ENCODE measurements at regions not wholly inside any gene's neighbourhood (a gene's known extent, or its start where the extent isn't known, plus 50 kb on each side); places are given as distances from the start of the nearest gene placed in this dataset.

DNA sequence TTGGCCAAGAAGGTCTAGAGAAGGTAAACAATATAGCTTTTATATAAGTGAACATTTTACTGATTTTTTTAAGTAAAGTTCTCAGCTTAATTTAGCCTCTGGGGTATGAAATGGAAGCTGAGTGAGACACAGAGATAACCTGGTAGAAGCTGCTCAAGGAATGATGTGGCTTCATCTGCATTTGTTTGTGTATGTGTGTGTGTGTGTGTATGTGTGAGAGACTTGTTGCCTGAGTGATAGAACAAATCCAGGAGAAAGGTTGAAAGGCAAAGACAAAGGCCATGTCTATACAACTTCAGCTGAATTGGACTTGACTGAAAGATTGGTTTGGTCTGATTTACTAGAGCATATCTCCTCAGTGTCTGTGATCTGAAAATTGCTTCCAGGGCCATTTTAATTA is 63.6 kb downstream of the PCDH7 start:
- no peak for DNase-seq (ENCODE audit: low read depth in 2 of 2)

DNA sequence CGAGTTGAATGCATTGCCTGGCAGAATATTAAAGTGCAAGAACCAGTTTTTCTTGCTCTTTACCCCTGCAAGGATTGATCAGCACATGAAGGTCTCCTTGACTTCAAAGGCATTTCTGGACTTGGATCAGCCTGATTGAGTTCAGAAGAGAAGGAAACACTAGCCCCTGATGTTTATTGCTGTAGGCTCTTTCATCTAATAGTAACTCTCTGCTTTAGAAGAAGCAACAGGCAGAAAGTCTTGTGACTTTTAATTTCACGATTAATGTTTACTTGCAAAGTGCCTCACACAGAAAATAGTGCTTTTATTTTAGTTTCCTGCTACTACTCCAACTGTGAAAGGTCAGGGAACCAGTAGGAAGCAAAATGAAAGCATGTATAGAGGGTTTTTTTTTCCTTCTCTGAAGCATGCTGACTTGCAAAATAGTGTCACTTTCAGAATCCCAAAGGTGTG is 69.1 kb downstream of the PCDH7 start:
- no peak for DNase-seq (ENCODE audit: low read depth in 2 of 2)

DNA sequence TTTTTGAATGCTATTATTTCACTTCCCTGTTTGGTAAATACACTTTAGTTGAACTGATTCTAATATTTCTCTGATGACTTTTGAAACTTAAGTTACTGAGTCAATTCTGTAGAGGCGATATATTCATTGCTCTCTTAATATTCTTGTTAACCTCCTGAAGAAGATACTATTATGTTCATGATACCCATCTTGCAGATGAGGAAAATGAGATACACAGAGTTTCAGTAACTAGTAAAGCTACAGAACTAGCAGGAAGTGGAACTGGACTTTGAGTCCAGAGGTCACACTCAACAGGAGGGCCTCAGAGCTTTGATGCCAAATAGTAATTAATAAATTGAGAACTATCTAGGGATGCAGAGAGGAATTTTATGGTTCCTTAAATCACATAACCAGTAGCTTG is 70.0 kb downstream of the PCDH7 start:
- no peak for DNase-seq (ENCODE audit: low read depth in 2 of 2)

DNA sequence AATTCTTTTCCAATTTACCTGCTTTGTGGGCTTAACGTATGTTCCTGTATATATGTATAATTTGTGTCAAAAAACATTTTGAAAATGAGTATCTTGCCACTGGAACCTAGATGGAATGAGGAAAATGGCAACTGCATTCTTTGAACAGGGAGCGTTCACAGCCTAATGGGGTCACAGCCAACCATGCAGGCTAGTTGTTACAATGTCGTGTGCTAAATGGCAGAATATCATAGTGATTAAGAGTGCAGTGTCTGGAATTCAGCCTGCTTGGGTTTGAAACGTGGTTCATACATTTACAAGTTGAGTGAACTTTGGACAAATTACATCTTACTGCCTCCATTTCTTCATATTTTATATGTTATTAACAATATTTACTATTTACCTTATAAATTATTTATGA is 70.8 kb downstream of the PCDH7 start:
- DNase-seq (ENCODE audit: low read depth in 2 of 2): no peak

DNA sequence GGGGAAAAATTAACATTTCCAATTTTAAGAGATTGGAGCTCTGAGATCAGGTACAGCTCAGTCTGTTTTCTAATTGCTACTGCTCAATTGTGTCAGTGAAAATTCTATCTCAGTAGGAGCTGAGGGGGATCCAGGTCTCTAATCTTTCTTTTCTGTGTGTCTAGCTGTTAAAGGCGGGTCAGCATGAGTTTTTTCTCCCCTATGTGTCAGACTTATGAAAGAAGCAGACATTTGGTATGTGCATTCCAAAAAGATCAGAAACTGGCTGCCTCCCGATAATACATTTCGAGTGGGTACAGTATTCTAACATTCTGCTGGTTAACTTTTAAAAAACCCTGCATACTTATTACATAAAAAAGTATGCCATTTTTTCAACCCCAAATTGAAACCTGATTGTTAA is 72.4 kb downstream of the PCDH7 start:
- no peak for DNase-seq (ENCODE audit: low read depth in 2 of 2)

DNA sequence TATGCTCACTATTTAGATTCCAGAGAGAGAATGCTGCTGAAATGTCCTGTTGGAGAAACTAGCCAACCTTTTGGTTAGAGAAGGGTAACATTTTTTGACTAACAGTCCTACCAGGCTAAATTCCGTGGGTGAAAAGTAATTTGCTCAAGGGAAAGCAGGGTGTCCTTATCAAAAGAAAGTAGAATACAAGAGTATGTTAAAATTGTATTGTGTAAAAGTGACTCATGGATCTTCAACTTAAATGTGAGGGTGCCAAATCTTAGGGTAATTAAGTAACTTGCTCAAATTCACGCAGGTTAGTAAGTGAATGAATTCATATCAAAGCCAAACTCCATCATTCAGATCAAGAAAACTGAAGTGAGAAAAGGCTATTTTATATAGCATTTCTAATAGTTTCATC is 81.7 kb downstream of the PCDH7 start:
- no peak for DNase-seq (ENCODE audit: low read depth in 2 of 2)

DNA sequence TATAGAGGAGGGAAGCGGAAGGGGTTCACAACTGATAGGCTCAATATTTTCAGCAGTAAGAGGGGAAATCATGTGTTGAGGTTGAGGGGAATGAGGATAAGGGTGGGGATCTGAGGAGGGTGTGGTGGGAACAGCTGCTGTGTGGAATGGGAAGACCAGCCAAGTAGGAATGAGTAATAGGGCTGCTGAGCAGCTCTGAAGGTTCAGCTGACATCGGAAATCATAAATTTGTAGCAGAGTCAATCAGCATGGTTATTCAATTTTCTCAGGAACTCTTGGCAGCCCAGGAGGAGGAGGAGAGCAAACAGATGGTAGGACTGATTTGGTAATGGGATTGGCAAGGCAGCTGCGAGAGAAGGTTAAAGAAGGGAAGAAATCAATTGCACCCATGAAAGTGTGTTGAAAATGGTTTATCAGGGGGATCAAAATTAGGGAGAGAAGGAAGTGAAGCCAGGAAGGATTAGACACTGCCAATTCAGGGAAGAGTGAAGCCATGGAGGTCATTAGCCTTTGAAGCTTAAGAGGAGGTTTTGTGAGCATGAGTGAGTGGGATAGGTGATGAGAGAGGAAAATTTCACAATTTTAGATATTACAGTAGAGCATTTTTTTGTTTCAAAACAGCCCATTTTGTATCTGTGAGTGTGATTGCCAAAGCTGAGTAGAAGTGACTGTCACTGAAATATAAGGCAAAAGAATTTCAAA is 82.6 kb downstream of the PCDH7 start:
- no peak for DNase-seq (ENCODE audit: low read depth in 2 of 2)

DNA sequence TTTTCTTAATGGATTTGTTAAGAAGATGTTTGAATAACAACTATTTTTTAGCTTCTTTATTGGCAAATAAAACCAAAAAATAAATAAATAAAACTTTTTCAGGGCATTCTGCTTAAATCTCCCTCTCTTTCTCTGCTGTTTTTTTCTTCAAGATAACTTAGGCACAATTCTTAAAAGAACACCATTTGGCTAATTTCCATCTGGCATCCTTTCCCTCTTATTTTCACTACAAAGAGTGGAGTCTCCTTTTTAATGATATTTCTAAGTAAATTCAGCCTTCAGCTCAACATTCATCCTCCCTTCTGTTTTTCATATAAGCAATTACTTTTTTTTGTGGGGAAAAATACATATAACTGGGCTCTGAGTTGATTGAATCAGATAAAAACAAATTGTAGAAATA is 88.1 kb downstream of the PCDH7 start:
- DNase-seq (ENCODE audit: low read depth in 2 of 2): no peak

DNA sequence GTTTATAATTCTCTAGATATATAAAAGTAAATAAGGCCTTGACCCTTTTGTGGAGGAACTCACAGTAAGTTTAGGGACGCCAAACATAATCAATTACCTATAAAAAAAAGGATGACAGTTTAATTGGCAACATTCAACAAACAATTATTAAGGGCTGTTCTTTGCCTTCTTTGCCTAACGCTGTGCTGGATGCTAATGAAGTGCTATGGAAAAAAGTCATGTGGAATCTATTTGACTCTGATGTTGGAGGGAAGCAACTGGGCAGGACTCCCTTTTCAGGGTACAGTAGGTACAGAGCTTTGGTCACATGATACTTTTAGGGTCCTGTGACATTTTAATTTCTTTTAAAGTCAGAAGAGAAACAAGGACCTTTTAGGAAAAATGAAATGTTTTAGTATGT is 91.1 kb downstream of the PCDH7 start:
- no peak for DNase-seq (ENCODE audit: low read depth in 2 of 2)

DNA sequence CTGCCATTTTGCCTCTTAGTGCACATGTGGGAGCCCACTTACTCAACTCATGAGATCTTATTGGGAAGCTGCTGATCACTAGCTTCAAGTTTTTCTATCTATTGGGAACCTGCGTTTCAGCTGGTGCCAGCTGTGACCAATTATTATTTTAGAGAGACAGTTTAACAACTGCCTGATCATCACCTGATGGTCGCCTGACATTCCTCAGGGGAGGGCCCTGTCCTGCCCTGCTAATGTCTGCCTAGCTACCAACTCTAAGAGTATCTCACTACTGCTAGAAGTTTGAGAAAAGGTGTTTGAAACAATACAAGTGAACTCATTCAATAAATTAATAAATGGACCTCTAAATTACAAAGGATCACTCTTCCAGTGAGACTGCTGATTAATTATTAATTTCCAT is 95.5 kb downstream of the PCDH7 start:
- DNase-seq (ENCODE audit: low read depth in 2 of 2): no peak

DNA sequence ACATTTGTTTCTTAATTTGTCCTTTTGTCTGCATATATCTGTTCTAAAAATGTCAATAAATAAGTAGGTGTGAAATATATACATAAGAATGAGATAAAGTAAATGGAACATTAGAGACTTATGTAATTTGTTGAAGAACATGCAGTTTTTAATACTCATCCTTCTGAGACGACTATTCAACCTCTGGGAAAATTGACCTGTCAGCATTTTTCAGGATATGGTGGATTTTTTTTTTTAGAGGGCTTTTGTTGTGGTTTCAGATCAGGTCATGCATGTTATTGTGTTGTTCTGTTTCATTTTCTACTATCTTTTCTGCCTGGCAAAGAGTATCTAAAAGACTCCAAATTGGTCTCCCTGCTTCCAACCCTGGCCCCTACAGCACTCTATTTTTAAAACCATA is 97.3 kb downstream of the PCDH7 start:
- no peak for DNase-seq (ENCODE audit: low read depth in 2 of 2)

DNA sequence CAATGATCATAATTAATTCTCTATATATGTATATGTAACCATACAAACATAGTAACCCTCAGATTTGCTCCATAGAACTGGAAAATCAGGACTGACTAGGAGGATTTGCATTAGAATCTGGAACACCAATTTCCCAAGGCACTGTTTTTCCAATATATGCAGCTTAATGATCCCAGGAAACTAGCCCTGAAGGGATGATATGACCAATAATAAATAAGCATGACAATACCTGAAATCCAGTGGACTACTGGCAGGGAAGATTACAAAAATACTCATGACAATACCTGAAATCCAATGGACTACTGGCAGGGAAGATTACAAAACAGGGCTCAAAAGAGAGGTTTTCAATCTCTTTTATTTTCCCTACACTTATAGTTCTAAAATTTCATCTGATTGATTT is 98.4 kb downstream of the PCDH7 start:
- no peak for DNase-seq (ENCODE audit: low read depth in 2 of 2)

DNA sequence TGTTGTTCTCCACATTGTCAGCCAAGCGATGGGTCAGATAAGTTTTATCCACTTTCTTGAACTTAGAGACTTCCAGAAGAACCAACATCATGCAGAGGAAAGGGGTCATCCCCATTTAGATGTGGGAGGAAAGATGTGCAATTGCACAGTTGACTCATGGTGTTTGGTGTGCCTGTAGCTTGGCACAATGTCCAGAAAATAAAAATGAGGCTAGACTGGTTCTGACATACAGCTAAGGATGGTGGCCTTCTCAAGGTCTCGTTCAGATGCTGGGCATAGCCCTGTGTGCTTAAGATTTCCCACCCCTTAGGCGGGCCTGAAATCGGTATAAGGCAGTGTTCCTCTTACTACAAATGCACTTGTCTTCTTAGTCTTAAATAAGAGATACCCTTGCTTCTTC is 101.1 kb downstream of the PCDH7 start:
- no peak for DNase-seq (ENCODE audit: low read depth in 2 of 2)

DNA sequence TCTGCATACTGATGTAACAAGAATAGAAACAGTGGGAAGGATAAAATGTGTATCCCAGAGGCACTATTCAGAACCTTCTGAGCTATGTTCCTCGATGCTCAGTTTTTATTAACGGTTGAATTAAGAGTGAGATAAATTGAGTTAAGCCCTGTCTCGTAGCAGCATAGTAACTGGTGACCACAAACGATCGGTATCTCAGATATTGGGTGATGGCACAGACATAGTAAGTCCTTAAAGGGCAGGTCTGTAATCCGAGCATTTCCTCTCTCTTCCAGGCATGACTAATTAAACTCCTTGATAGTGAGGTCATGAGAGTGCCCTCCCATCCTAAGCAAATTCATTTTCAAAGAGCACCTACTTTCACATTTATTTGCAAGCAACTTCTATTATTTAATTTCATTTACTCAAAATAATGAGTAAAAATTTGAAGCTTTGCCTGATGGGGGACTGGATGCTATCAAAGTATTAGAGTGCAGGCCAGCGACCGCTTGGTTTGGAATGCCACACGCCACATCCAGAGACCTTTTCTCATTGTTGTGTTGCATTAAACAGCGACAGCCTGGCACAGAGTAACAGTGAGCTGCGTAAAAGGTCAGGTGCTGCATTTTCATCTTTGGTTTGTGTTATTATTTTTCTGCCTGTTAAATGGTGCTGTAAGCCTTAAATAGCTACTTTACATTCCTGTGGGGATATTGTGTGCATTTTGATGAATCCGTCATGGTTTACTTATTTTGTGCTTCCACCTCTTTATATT is 101.9 kb downstream of the PCDH7 start:
- no peak for DNase-seq (ENCODE audit: low read depth in 2 of 2)

DNA sequence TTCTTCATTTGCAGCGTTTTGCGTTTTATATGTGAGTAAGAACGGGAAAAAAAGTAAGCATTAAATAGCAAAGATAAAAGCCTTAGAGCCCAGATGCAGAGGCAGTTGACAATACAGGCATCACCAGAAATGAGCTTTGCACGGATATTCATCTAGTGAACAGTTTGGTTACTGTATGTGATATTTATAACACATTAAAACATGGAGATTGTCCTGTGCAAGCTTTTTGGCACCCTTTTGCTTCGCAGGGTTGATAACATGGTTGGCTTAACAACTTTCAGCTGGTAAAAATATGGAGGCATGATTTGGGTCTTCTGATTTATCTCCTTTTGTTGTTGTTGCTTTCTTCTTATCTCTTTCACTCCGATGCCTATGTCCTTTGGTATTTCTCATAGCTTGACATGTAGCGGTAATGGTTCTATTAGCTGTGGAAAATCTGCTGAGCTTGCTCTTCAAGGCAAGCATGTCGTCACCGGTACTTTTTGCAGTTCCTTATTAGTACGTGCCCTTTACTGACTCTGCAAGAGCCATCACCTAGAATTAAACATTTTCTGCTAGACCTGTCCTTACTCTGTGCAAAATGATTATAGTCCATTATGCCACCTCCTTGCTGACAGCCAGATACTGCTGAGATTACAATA is 102.9 kb downstream of the PCDH7 start:
- DNase-seq (ENCODE audit: low read depth in 2 of 2): no peak

DNA sequence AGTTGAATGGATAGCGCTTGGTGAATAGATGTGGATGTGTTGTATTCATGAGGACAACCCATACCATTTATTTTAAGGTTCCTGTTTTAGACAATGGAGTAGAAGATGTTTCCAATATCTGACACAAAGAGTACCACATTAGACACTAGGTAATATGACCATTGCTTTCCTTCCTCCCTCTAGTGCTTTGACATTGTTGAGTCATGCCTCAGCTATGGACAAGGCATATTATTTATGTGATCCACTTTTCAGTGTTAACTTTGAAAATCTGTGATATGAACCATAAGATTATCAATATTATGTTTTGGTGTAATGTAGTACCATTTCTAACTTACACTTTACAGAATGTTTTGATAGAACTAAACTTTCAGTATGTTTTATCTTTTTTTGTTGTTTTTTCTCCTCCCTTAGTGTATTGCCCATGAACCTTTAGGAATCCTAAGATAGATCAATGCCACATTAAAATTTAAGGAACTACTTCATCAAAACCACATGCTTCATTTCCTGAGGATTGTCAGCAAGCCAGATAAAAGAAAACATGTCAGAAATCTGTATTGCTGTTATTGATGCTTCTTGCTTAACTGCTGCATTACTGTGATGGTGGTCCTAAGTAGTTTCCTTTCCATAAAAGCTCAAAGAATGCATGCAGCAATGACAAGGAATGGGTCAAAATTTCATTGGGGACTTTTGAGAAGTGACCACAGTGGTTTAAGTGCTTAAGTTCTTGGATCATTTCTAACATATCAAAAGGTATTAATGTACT is 105.0 kb downstream of the PCDH7 start:
- no peak for DNase-seq (ENCODE audit: low read depth in 2 of 2)

DNA sequence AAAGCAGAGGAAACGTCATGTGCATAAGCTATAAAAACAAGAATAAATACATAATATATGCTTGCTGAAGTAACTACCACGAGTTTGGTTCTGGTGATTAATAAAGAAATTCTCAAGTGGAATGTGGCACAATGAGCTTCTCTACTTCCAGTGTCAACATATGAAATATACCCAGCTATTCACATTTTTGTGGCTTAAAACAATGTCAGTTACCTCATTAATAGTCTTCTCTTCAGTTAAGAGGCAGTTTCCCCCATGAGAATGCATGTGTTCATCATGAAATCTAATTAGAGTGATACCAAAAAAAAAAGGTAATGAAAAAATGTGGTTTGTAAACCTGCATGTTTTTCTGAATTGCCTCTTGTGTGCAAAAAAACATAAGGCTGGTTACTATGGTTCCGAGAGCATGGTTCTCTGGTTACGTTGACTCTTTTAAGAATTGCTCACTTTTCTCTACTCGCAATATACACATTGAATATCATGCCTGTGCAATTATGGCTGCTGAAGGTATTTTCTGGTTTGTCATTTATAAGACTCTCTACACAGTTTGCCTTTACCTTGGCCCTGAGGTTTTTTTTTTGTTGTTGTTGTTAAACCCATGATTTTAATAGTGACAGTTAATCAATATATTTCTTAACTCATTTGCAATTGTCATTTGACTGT is 108.2 kb downstream of the PCDH7 start:
- no peak for DNase-seq (ENCODE audit: low read depth in 2 of 2)

DNA sequence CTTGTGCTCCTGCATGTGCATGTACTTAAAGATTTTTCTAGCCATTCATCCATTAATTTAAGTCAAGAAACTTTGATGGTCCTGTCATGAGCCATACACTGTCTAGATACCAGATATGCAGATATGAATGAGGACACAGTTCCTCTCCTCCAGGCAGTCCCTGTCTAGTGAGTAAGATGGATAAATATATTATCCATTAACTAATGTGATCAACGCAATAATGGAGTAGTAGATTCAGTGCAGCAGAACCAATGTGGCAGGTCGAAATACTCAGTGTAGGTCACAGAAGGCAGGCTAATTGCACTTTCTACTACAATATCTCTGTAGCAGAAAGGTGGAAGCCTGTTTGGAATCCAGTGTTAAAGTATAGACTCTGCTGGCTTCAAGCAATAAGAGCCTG is 112.5 kb downstream of the PCDH7 start:
- no peak for DNase-seq (ENCODE audit: low read depth in 2 of 2)

DNA sequence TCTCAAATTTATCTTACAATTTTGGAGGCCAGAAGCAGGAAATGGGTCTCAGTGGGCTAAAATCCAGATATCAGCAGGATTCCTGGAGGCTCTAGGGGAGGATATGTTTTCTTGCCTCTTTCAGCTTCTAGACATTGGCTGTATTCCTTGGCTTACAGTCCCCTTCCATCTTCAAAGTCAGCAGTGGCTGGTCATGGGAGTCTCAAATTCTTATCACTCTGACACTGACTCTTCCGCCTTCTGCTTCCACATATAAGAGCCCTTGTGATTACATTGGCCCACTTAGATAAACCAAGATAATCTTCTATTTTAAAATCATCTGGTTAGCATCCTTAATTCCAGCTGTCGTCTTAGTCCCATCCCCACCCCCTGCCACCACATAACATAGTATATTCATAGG is 113.0 kb downstream of the PCDH7 start:
- DNase-seq (ENCODE audit: low read depth in 2 of 2): no peak

DNA sequence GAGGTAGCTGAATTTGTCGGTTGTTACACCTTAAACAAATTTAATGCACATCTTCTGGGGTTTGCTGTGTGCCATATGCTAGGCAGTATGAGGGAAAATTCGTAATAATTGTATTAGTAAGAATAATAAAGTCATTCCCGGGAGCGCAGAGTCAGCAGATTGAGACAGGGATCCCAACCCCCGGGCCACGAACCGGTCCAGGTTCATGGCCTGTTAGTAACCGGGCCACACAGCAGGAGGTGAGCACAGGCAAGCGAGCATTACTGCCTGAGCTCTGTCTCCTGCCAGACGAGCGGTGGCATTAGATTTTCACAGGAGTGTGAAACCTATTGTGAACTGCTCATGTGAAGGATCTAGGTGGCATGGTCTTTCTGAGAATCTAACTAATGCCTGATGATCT is 114.9 kb downstream of the PCDH7 start:
- no peak for DNase-seq (ENCODE audit: low read depth in 2 of 2)

DNA sequence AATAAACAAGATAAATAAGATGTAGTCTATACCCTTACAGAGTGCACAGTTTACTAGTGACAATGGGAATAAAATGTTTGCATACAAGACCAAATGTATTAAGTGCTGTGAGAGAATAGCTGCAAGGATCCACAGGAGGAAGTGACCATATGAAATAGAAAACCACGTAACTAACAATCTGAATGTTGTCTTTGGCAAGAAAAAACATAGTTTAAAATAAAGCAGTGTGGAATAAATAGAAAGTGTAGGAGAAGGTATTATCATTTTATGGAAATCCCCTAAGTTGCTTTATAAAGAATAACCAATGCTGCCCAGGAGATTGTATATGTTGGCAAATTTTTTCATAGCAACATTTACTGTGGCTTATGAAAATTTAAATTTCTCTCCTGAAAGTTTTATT is 116.1 kb downstream of the PCDH7 start:
- no peak for DNase-seq (ENCODE audit: low read depth in 2 of 2)

DNA sequence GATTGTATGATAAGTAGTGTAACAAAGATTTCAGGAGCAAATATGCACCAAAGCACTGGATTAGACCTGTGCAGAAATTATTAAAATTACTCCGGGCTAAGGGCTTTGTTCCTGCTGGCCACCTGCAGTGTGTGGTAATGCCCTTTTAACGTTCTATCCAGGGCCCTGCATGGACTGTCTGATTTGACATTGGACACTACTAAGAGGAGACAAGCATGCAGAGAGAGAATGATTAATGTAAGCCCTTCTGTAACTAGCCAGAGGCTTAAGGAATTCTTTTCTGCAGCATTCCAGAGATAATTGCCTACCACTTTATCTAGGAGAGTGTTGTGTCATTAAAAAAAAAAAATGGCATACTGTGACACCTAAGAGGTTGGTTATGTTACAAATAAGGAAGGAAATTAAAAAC is 117.0 kb downstream of the PCDH7 start:
- no peak for DNase-seq (ENCODE audit: low read depth in 2 of 2)

Measured in stimulated activated CD4-positive, alpha-beta T cell treated with anti-CD3 and anti-CD28 coated beads, Interleukin-1b, Interleukin-23, amount 100 ng/mL, for 4 hours (primary cell).